GM21825 (cell line): ENCODE measurements at regions not wholly inside any gene's neighbourhood (a gene's known extent, or its start where the extent isn't known, plus 50 kb on each side); places are given as distances from the start of the nearest gene placed in this dataset.

Experiments used
- ATAC-seq: cut with Tn5 transposase; IDR thresholded peaks from one replicate; pipeline ENCODE4 v1.9.1; 2021; ENCODE audit warnings: mild to moderate bottlenecking, moderate library complexity; ENCODE audit not compliant: unreplicated experiment

DNA sequence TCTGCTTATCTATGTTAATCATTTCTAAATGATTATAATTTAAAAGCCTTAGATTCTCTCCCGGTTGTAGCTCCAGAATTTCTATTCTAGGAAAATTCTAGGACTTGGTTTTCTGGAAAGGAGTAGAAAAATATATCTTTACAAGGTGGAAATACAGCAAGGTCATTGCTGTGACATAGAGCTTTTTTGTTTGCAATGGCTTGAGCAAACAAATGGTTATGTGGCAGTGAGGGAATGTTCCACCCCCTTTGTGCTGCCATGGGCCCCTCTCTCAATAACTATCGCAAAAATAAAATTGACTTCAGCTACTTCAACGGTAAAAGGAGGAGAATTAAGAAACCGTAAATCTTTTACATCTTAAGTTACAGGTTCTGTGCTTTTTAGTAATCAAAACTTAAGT lies 517.1 kb downstream of the EPHA3 start:
- ATAC-seq: no peak

GRCh38 chr3:89625945-89626344 lies 518.5 kb downstream of the EPHA3 start:
- ATAC-seq: no peak

GRCh38 chr3:89628856-89629670 lies 521.6 kb downstream of the EPHA3 start:
- ATAC-seq: no peak

- ATAC-seq: no peak
Measured at GRCh38 chr3:89635137-89635536, 527.7 kb downstream of the EPHA3 start.

DNA sequence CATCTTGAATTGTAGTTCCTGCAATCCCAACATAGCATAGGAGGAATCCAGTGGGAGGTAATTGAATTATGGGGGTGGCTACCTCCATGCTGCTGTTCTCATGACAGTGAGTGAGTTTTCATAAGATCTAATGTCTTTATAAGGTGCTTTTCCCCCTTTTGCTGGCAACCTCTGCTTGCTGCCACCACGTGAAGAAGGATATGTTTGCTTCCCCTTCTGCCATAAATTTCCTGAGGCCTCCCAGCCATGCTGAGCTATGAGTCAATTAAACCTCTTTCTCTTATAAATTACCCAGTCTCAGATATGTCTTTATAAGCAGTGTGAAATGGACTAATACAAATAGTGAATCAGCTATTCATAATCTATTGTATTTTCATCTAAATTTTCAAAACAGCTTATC lies 537.3 kb downstream of the EPHA3 start:
- ATAC-seq: no peak

- no peak for ATAC-seq
Measured at GRCh38 chr3:89649431-89649830, 542.0 kb downstream of the EPHA3 start.

DNA sequence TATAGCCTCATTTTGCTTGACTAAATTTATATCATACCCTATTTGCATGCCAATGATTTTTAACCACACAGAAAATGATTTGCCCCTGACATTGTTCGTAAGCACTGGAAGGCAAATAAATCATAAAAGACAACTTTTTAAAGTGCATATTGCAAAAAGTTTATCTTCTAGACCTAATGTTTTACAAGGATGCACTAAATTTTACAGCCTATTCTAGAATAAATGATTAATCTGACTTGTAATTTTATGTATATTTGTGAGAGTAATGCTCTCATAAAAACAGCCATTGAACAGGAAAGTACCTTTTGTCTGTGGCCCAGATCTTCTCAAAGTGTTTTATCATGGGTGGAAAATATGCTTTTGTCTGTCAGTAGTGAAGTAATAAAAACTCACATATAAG lies 546.6 kb downstream of the EPHA3 start:
- no peak for ATAC-seq

GRCh38 chr3:89656388-89656787 lies 549.0 kb downstream of the EPHA3 start:
- no peak for ATAC-seq

DNA sequence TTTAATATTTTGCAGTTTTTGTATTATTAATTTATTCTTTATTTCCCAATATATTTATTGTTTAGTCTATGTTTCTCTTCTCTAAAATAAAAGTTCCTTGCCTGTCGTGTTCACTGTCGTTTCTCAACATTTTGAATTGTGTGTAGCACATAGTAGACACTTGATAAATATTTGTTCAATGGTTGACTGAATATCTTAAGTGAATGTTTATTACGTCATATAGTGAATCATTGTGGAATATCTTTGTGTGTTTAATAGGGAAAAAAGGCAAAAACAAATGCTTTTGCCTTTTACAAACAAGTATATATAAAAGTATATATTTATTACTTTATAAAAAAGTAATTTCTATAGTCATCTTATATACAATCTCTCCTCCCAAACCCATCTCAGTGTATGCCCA lies 572.3 kb downstream of the EPHA3 start:
- ATAC-seq: no peak

DNA sequence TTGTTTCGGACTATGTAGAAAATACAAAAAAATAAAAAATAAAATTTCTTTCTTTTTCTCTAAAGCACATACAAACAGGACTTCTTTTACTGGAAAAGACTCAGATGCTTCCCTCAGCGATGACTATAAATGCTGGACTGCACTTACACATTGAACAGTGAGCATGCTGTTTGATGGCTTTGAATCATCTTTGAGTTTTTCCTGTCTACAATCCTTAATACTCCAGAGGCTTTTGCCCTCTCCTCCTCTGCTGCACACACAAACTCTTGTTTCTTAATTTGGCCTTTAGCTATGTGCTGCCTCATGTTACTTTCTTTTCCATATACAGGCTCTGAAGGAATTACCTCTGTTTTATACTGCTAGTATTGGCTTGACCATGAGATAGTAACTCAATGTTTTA lies 575.1 kb downstream of the EPHA3 start:
- ATAC-seq: no peak

- ATAC-seq: no peak
Measured at GRCh38 chr3:89685731-89686130, 578.3 kb downstream of the EPHA3 start.

DNA sequence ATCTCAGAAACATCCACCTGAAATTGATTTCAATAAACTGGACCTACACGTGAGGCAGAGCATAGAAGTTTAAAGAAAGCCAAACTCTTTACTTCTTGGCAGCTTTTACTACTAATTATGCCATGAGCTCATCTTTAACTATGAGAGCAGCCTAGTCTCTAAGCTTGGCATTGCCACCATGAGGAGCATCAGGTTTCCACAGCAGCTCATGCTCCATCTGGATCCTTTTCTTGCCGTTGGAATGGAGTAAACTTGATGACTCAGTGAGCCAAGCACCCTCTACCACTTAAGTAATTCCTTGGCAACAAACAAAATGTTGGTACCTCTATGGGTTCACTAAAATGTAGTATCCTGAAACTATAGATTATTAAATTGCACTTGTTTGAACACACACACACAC lies 583.2 kb downstream of the EPHA3 start:
- ATAC-seq: no peak

DNA sequence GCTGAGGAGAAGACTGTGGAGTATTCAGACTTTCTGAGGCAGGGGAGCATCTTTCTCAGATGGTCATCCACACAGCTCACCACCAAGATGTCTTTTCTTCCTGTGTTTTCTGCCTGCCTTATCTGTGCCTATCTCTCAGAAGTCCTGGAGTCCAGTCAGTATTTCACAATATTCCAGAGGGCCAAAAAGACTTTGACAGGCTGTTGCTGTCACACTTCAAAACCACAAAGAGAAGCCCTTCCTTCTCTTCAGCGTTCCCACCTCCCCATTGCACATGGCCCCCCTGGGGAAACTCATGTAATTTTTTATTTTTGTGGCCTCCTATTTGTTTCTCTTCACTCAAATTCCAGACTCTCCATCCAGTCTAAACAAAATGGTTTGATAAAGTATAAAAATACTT lies 585.2 kb downstream of the EPHA3 start:
- no peak for ATAC-seq

- no peak for ATAC-seq
Measured at GRCh38 chr3:89697321-89697916, 590.0 kb downstream of the EPHA3 start.

DNA sequence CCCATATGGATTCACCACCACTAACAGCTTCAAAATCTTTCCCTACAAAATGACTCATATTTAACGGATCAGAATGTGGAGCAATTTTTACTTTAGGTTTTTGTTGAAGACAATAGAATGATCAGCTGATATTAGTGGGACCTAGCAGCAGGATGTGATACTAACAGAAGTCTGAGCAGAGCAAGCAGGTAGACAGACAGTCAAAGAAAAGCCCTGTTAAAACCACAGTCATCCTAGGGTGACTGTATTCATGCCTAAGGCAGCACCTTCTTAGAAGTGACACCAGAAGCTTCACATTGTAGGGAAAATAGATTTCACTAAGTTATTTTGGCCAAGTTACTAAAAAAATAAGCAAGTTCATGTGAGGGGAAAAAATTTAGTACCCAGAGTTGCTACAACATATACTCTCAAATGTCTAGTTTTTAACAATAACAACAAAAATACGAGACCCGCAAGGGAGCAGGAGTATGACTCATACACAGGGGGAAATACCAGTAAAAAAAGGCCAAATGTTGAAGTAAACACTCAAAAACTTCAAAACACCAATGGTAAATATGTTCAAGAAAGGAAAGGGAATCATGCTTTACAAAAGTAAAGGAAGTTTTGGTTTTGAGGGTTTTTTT lies 590.9 kb downstream of the EPHA3 start:
- no peak for ATAC-seq

DNA sequence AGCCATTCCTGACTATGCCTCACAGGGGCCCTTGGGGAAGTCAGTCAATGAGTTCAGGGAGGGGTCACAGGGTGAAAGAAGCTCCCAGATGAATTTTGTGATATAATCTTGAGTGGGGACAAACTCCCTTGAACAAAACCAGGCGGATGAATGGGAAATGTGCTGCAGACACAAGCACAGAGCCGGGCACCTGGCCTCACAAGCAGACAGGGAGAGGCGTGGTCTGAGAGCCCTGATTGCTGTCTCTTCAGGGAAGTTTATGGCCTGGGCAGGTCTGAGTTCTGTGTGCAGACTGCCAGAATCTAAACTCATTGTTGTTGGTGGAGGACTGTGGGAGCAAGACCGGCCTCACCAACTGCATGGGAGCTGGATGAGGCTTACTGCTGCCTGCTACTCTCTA lies 591.8 kb downstream of the EPHA3 start:
- ATAC-seq: no peak

DNA sequence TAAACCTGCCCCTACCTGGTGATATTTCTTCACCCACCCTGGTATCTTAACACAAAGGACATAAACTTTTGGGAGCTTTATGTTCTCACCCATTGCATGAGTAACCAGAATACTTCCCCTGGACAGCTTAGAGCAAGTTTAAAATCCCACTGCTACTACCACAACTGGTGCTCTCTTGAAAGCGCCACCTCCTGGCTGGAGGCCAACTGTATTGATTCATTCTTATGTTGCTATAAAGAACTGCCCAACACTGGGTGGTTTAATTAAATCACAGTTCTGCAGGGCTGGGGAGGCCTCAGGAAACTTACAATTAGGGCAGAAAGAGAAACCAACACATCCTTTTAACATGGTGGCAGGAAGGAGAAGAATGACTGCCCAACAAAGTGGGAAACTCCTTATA lies 592.4 kb downstream of the EPHA3 start:
- no peak for ATAC-seq

DNA sequence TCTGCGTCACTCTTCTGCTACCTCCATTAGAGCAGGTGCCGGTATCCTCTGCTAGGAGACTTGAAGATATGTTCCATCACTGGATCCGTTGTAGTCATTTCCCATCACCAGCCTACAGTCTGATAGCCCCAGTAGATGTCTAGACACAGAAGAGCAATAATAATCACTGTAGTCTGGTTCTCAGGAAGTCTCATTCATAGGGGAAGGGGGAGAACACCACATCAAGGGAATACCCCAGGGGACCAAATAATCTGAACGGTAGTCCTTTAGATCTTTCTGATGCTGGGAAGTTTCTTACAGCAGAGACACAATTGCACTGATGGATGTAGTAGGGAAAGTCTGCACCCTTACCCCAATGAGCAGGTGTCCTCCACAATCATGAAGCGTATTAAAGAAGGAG lies 595.0 kb downstream of the EPHA3 start:
- no peak for ATAC-seq

- ATAC-seq: no peak
Measured at GRCh38 chr3:89713196-89713595, 605.8 kb downstream of the EPHA3 start.

- ATAC-seq: no peak
Measured at GRCh38 chr3:89714237-89714636, 606.8 kb downstream of the EPHA3 start.

DNA sequence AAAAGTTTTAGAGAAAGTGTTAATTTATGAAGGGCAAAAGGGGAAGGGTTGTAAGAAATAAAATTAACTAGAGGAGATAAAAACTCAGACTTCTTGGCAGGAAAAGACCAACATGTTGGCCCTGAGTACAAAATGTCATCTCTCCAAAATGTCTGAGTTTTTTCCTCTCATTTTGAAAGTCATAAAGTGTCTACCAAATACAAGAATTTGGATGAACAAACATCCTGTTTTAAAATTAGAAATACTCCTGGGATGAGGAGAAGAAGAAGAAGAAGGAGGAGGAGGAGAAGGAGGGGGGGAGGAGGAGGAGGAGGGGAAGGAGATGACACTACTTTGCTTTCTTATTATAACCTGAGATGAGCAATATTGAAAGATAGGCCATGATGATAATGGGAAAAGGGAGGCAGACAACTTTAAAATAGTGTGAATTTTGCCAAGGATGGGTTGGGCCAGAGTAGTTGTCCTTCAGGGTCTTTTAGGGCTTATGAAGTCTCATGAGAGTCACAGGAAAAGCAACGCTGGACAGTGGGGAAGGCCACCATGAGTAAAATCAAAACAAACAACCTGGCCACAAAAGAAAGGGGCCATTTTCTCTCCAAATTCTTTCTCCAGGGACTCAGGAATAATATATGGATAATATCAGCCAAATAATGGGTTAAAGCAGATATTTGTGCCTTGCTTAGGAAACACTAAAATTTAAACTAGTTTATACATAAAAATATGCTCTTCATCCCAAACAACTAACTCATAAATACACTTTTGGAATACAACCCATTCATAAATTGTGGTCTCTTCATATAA lies 632.9 kb downstream of the EPHA3 start:
- ATAC-seq: no peak

DNA sequence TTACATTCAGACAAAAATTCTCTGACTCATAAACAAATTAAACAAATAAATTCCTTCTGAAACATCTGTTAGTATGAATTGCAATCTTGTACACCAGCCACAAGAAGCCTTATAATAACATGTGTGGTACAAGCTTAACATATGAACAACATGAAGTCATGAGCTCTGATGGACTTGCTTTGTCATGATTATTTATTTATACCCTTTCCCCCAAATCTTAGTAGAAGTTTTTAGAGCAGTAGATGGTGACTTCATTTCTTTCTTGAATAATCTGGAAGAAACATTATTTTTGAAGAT lies 633.4 kb downstream of the EPHA3 start:
- ATAC-seq: no peak
